ENCODE measurements at regions not wholly inside any gene's neighbourhood (a gene's known extent, or its start where the extent isn't known, plus 50 kb on each side); places are given as distances from the start of the nearest gene placed in this dataset.

DNA sequence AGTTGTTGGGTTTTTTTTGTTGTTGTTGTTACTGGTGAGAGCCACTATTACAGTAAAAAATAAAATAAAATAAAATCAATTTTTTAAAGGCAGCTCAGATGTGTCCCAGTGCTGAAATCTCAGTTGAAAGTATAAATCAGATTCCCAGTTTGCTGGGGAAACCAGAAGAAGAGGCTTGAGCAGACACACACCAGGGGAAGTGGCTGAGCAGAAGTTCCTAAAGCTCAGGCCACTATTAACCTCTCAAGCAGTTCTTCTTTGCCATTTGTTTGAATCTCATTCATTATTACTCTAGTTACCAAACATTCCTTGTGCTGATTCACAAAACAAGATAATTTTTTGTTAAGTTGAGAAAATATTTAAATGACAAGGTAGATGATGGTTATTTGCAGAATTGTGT, 70.9 kb upstream of the ZSWIM6 start:
- Histone ChIP-seq H3K4me3 (ENCODE audit: low read depth in 1 of 5, low read length in 5 of 5) (no peak overlapping the region), H3K9ac (ENCODE audit: low read length in 5 of 5) (no peak overlapping the region), H3K36me3 (ENCODE audit: control insufficient read depth in 5 of 5, insufficient read depth in 5 of 5, low read length in 5 of 5) (no peaks in the 10 kb centered on the region), H3K27me3 (ENCODE audit: control insufficient read depth in 5 of 5, insufficient read depth in 4 of 5, low read length in 5 of 5) (no peaks in the 10 kb centered on the region), H3K27ac (ENCODE audit: low read depth, low read length) (no peak overlapping the region), H3K4me1 (ENCODE audit: control insufficient read depth in 5 of 5, insufficient read depth in 5 of 5, low read length in 5 of 5) (peaks cover 0 to 11% (median 0%) of the 10 kb centered on the region in 5 donors), H3K9me3 (ENCODE audit: control insufficient read depth in 5 of 5, low read length in 5 of 5) (no peaks in the 10 kb centered on the region)

DNA sequence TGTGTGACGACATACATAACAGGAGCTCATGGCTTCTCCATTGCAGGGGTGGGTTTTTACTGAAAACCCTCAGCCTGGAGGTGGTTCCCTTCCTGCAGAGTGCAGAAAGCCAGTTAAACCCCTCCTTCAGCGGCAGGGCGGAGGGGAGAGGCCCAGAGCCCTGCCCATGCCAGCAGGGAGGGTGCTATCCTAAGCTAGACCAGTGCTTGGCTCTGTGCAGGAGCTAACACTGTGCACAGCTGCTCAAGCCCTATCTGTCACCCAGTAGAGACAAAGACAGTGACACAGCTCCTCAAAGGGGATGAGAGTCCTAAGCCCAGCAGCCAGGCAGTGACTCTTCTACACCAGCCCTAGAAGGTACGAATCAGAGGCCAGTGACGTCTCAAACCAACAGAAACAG, 70.0 kb upstream of the ZSWIM6 start:
- Histone ChIP-seq H3K36me3 (ENCODE audit: control insufficient read depth in 5 of 5, insufficient read depth in 5 of 5, low read length in 5 of 5) (no peaks in the 10 kb centered on the region), H3K4me1 (ENCODE audit: control insufficient read depth in 5 of 5, insufficient read depth in 5 of 5, low read length in 5 of 5) (peaks cover 0 to 4% (median 0%) of the 10 kb centered on the region in 5 donors), H3K4me3 (ENCODE audit: low read depth in 1 of 5, low read length in 5 of 5) (no peak overlapping the region), H3K9ac (ENCODE audit: low read length in 5 of 5) (no peak overlapping the region), H3K27ac (ENCODE audit: low read depth, low read length) (no peak overlapping the region), H3K9me3 (ENCODE audit: control insufficient read depth in 5 of 5, low read length in 5 of 5) (no peaks in the 10 kb centered on the region), H3K27me3 (ENCODE audit: control insufficient read depth in 5 of 5, insufficient read depth in 4 of 5, low read length in 5 of 5) (no peaks in the 10 kb centered on the region)

DNA sequence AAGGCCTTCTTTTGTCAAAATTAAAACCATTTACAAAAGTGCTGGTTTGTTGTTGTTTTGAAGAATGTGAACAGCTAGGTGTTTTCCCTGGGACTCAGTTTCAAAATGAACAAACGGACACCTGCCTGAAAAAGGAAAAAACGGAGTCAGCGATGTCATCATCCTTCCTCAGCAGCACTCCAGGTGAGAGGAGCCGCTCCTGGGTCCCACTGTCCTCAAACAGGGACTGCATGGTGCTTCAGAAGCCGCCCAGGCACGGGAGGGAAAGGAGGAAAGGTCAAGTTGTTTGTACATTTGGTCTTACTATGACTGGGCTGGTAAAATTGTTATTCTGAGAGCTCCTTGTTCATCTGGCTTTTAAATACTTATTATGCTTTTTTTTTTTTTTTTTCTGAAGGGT, 69.0 kb upstream of the ZSWIM6 start:
- no peak overlapping the region for H3K9ac ChIP-seq (ENCODE audit: low read length in 5 of 5)
- H3K4me3 ChIP-seq (ENCODE audit: low read depth in 1 of 5, low read length in 5 of 5) = no peak overlapping the region
- no peaks in the 10 kb centered on the region for H3K36me3 ChIP-seq (ENCODE audit: control insufficient read depth in 5 of 5, insufficient read depth in 5 of 5, low read length in 5 of 5)
- no peak overlapping the region for H3K27ac ChIP-seq (ENCODE audit: low read depth, low read length)
- no peaks in the 10 kb centered on the region for H3K9me3 ChIP-seq (ENCODE audit: control insufficient read depth in 5 of 5, low read length in 5 of 5)
- H3K4me1 ChIP-seq (ENCODE audit: control insufficient read depth in 5 of 5, insufficient read depth in 5 of 5, low read length in 5 of 5) = peaks cover 0 to 4% (median 0%) of the 10 kb centered on the region in 5 donors
- no peaks in the 10 kb centered on the region for H3K27me3 ChIP-seq (ENCODE audit: control insufficient read depth in 5 of 5, insufficient read depth in 4 of 5, low read length in 5 of 5)

DNA sequence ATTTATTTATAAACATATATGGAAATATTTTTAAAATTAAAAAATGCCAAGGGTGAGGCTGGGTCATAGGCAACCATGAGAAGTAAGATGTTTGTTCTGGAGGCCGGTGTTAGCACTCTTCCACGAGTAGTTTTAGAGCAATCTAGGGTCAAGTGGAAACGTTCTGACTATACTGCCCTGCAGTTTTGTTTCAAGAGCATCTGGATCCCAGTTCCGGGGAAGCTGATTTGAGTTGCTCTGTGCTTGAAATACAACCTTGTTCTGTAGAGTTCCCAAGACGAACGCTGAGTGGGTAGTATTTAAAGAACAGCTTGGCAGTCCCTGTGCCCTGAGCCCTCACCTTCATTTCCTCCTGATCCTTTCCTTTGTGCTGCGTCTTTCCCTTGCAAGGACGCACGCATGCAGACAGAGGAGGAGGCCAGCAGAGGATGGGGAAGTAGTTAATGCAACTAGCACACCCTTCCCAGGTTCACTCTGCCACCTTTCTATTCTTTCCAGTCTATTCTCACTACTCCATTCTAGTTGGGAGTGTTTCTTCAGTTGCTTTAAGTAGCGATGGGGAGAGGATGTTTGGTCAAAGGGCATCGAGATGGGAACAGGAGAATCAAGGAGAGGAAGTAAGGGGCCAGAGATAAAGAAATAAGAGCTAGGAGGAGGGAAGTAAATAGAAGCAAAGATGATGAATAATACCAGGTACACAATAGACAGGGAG, 68.3 kb upstream of the ZSWIM6 start:
- H3K4me1 ChIP-seq (ENCODE audit: control insufficient read depth in 5 of 5, insufficient read depth in 5 of 5, low read length in 5 of 5) = peaks cover 0 to 4% (median 0%) of the 10 kb centered on the region in 5 donors
- no peaks in the 10 kb centered on the region for H3K9me3 ChIP-seq (ENCODE audit: control insufficient read depth in 5 of 5, low read length in 5 of 5)
- H3K27me3 ChIP-seq (ENCODE audit: control insufficient read depth in 5 of 5, insufficient read depth in 4 of 5, low read length in 5 of 5) = no peaks in the 10 kb centered on the region
- no peaks in the 10 kb centered on the region for H3K36me3 ChIP-seq (ENCODE audit: control insufficient read depth in 5 of 5, insufficient read depth in 5 of 5, low read length in 5 of 5)
- H3K4me3 ChIP-seq (ENCODE audit: low read depth in 1 of 5, low read length in 5 of 5) = no peak overlapping the region
- H3K9ac ChIP-seq (ENCODE audit: low read length in 5 of 5) = no peak overlapping the region
- H3K27ac ChIP-seq (ENCODE audit: low read depth, low read length) = no peak overlapping the region

DNA sequence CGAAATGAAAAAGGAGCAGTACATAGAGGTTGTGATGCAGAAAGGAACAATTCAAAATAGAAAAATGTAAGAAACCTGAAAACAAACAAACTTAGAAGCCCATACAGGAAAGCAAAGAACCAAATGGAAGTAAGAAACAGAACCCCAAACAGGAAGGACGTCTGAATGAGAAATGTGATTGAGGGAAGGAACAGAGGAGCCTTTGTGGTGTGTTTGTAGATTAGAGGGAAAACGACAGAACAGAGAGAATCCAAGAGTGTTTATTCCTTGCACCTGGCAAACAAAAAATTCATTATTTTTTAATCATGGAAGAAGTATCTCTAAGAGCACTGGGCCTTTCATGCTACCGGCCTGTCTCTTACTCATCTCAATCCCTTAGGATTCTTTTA, 67.8 kb upstream of the ZSWIM6 start:
- H3K36me3 ChIP-seq (ENCODE audit: control insufficient read depth in 5 of 5, insufficient read depth in 5 of 5, low read length in 5 of 5) = no peaks in the 10 kb centered on the region
- no peak overlapping the region for H3K9ac ChIP-seq (ENCODE audit: low read length in 5 of 5)
- no peaks in the 10 kb centered on the region for H3K27me3 ChIP-seq (ENCODE audit: control insufficient read depth in 5 of 5, insufficient read depth in 4 of 5, low read length in 5 of 5)
- H3K9me3 ChIP-seq (ENCODE audit: control insufficient read depth in 5 of 5, low read length in 5 of 5) = no peaks in the 10 kb centered on the region
- H3K4me1 ChIP-seq (ENCODE audit: control insufficient read depth in 5 of 5, insufficient read depth in 5 of 5, low read length in 5 of 5) = peaks cover 0 to 4% (median 0%) of the 10 kb centered on the region in 5 donors
- H3K27ac ChIP-seq (ENCODE audit: low read depth, low read length) = no peak overlapping the region
- H3K4me3 ChIP-seq (ENCODE audit: low read depth in 1 of 5, low read length in 5 of 5) = no peak overlapping the region

DNA sequence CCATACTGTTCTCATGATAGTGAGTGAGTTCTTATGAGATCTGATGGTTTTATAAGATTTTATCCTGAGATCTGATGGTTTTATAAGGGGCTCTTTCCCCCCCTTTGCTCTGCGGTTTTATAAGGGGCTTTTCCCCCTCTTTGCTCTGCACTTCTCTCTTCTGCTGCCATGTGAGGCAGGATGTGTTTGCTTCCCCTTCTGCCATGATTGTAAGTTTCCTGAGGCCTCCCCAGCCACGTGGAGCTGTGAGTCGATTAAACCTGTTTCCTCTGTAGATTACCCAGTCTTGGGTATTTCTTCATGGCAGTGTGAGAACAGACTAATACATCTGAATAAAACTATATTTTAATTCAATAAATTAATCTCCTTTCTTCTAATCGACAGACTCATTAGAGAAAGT, 64.9 kb upstream of the ZSWIM6 start:
- Histone ChIP-seq H3K27me3 (ENCODE audit: control insufficient read depth in 5 of 5, insufficient read depth in 4 of 5, low read length in 5 of 5) (no peaks in the 10 kb centered on the region), H3K4me3 (ENCODE audit: low read depth in 1 of 5, low read length in 5 of 5) (no peak overlapping the region), H3K4me1 (ENCODE audit: control insufficient read depth in 5 of 5, insufficient read depth in 5 of 5, low read length in 5 of 5) (peaks cover 0 to 4% (median 0%) of the 10 kb centered on the region in 5 donors), H3K9me3 (ENCODE audit: control insufficient read depth in 5 of 5, low read length in 5 of 5) (no peaks in the 10 kb centered on the region), H3K27ac (ENCODE audit: low read depth, low read length) (no peak overlapping the region), H3K36me3 (ENCODE audit: control insufficient read depth in 5 of 5, insufficient read depth in 5 of 5, low read length in 5 of 5) (no peaks in the 10 kb centered on the region), H3K9ac (ENCODE audit: low read length in 5 of 5) (no peak overlapping the region)

DNA sequence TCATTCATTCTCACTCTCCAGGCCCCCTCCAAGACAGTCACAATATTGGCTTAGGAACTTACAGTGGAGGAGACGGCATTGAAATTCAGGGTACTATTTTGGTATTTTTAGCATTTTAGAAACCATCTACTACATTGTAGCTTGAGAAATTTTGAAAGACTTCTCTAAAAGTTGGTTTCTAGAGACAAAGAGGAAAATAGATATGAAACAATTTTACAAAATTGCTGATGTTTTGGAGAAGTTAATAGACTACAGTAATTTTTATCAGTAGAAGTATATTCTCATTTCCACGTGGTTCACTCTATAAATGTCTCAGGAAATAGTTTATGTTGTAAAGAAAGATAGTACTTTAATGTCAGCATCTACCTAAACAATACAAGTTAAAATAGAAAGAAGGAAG, 63.2 kb upstream of the ZSWIM6 start:
- Histone ChIP-seq H3K9ac (ENCODE audit: low read length in 5 of 5) (no peak overlapping the region), H3K36me3 (ENCODE audit: control insufficient read depth in 5 of 5, insufficient read depth in 5 of 5, low read length in 5 of 5) (no peaks in the 10 kb centered on the region), H3K27ac (ENCODE audit: low read depth, low read length) (no peak overlapping the region), H3K4me3 (ENCODE audit: low read depth in 1 of 5, low read length in 5 of 5) (no peak overlapping the region), H3K9me3 (ENCODE audit: control insufficient read depth in 5 of 5, low read length in 5 of 5) (no peaks in the 10 kb centered on the region), H3K4me1 (ENCODE audit: control insufficient read depth in 5 of 5, insufficient read depth in 5 of 5, low read length in 5 of 5) (peaks cover 0 to 6% (median 0%) of the 10 kb centered on the region in 5 donors), H3K27me3 (ENCODE audit: control insufficient read depth in 5 of 5, insufficient read depth in 4 of 5, low read length in 5 of 5) (no peaks in the 10 kb centered on the region)

DNA sequence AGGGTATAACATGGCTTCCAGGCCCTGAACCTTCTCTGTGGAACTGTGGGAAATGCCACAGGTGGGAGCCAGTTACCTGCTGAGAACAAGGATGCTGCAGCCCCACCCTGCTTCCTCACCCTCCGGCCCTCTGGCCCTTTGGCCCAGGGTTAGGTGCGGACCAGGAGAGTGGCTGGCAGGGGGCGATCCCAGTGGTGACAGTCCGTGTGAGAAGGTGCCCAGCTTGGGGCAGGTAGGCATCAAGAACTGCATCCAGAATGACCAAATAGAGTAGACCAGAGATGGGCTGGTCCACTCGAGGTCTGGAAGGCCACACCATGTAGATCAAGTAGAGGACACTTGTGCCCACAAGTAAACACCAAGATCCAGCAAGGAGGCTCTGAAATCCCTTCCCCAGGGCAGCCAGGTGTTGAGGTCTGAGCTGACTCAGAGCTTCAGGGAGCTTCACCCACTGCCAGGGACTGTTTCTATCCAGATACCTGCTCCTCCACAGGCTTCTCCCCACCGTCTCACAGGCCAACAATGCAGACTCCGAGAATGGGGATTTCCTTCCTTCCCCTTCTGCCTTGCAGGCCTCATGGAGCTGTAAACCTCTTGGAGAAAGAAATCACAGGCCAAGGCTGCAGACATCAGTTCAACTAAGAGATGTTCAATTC, 61.4 kb upstream of the ZSWIM6 start:
- Histone ChIP-seq H3K4me3 (ENCODE audit: low read depth in 1 of 5, low read length in 5 of 5) (no peak overlapping the region), H3K9me3 (ENCODE audit: control insufficient read depth in 5 of 5, low read length in 5 of 5) (no peaks in the 10 kb centered on the region), H3K27me3 (ENCODE audit: control insufficient read depth in 5 of 5, insufficient read depth in 4 of 5, low read length in 5 of 5) (no peaks in the 10 kb centered on the region), H3K4me1 (ENCODE audit: control insufficient read depth in 5 of 5, insufficient read depth in 5 of 5, low read length in 5 of 5) (peaks cover 0 to 16% (median 6%) of the 10 kb centered on the region in 5 donors), H3K9ac (ENCODE audit: low read length in 5 of 5) (no peak overlapping the region), H3K36me3 (ENCODE audit: control insufficient read depth in 5 of 5, insufficient read depth in 5 of 5, low read length in 5 of 5) (no peaks in the 10 kb centered on the region), H3K27ac (ENCODE audit: low read depth, low read length) (no peak overlapping the region)

DNA sequence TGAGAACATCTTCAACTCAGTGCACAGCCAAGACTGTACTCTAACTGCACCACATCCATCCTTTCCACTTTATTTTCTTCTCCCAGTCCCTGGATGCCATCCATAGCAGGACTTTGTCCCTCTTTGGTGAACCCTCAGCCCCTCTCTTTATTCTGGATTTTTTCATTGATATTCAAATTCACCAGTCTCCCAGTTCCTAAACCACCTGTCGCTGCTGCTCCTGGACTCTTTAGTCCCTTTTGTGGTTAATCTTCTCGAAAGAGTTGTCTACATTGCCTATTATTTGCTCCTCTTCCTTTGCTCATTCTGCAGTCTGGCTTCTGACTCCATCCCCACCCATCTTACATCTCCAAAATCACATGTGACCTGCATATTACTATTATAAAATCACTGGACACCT, 59.4 kb upstream of the ZSWIM6 start:
- Histone ChIP-seq H3K4me1 (ENCODE audit: control insufficient read depth in 5 of 5, insufficient read depth in 5 of 5, low read length in 5 of 5) (peaks cover 0 to 26% (median 14%) of the 10 kb centered on the region in 5 donors), H3K9ac (ENCODE audit: low read length in 5 of 5) (no peak overlapping the region), H3K9me3 (ENCODE audit: control insufficient read depth in 5 of 5, low read length in 5 of 5) (no peaks in the 10 kb centered on the region), H3K27ac (ENCODE audit: low read depth, low read length) (no peak overlapping the region), H3K36me3 (ENCODE audit: control insufficient read depth in 5 of 5, insufficient read depth in 5 of 5, low read length in 5 of 5) (no peaks in the 10 kb centered on the region), H3K4me3 (ENCODE audit: low read depth in 1 of 5, low read length in 5 of 5) (no peak overlapping the region), H3K27me3 (ENCODE audit: control insufficient read depth in 5 of 5, insufficient read depth in 4 of 5, low read length in 5 of 5) (no peaks in the 10 kb centered on the region)

DNA sequence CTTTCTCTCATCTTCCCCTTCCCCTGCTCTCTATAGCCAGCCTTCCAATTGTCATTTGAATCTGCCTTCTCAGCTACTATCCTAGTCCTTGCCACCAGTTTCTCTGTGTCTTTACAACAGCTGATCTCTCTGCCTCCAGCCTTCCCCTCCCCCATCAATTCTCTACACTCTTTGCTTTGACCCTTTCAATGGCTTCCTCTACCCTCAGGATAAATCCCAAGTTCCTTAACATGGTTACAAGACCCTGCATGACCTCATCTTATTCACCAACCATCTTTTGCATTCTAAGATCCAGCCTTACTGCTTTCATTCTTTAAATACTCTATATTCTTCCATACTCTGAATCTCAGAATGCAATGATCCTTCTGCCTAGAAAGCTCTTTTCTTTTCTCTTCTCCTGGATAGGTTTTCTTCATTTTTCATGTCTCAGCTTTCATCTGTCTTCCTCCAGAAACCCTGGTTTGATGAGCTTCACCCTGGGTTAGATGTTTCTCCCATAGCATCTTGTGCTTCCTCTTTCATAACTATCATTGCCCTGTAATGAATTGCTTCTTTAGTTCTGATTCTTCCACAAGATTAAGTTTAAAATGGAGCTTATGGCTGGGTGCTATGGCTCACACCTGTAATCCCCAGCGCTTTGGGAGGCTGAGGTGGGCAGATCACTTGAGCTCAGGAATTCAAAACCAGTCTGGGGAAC, 58.6 kb upstream of the ZSWIM6 start:
- Histone ChIP-seq H3K27ac (ENCODE audit: low read depth, low read length) (no peak overlapping the region), H3K27me3 (ENCODE audit: control insufficient read depth in 5 of 5, insufficient read depth in 4 of 5, low read length in 5 of 5) (no peaks in the 10 kb centered on the region), H3K9me3 (ENCODE audit: control insufficient read depth in 5 of 5, low read length in 5 of 5) (no peaks in the 10 kb centered on the region), H3K36me3 (ENCODE audit: control insufficient read depth in 5 of 5, insufficient read depth in 5 of 5, low read length in 5 of 5) (no peaks in the 10 kb centered on the region), H3K4me1 (ENCODE audit: control insufficient read depth in 5 of 5, insufficient read depth in 5 of 5, low read length in 5 of 5) (peaks cover 0 to 26% (median 14%) of the 10 kb centered on the region in 5 donors), H3K4me3 (ENCODE audit: low read depth in 1 of 5, low read length in 5 of 5) (no peak overlapping the region), H3K9ac (ENCODE audit: low read length in 5 of 5) (no peak overlapping the region)
